ENCODE measurements at regions not wholly inside any gene's neighbourhood (a gene's known extent, or its start where the extent isn't known, plus 50 kb on each side); places are given as distances from the start of the nearest gene placed in this dataset.

- no peak overlapping the region for H3K4me2 ChIP-seq
- BruUV-seq (replicated peaks) = no TSS peak
- H3K9me2 ChIP-seq (ENCODE audit: insufficient read depth) = no peaks in the 10 kb centered on the region
- H4K20me1 ChIP-seq (ENCODE audit: insufficient read depth) = no peaks in the 10 kb centered on the region
- CTCF ChIA-PET = no interaction called here
- no peaks in the 10 kb centered on the region for H3K9me3 ChIP-seq (ENCODE audit: insufficient read depth, low read depth)
- intact Hi-C loops (cut with micrococcal nuclease; ENCODE audit: unreplicated experiment) = no loop called here
- POLR2A ChIA-PET (ENCODE audit: unreplicated experiment) = no interaction called here
- no peaks in the 10 kb centered on the region for H3F3A ChIP-seq (ENCODE audit: insufficient read depth, low read depth)
- H3K27me3 ChIP-seq (ENCODE audit: insufficient read depth, low read depth) = no peaks in the 10 kb centered on the region
- H2AFZ ChIP-seq = no peak overlapping the region
- no peaks in the 10 kb centered on the region for H3K36me3 ChIP-seq (ENCODE audit: low read depth)
- no peak for DNase-seq
- TF ChIP-seq EZH2 (IDR thresholded peaks at IDR 0.05; ENCODE audit: low read depth) (no peak), CTCF (conservative IDR thresholded peaks at IDR 0.05) (no peak)
- H3K27ac ChIP-seq = no peak overlapping the region
- no peaks in the 10 kb centered on the region for H3K4me1 ChIP-seq (replicated peaks; ENCODE audit: insufficient read depth)
- no peaks in the 10 kb centered on the region for H3K79me2 ChIP-seq (ENCODE audit: low read depth)
- H3K4me3 ChIP-seq = no peak overlapping the region
These were observed 872.9 kb upstream of the PCDH10 start for GRCh38 chr4:132276185-132276584.

GRCh38 chr4:132276989-132277388, 872.1 kb upstream of the PCDH10 start:
- Histone ChIP-seq H3F3A (ENCODE audit: insufficient read depth, low read depth) (no peaks in the 10 kb centered on the region), H3K9me3 (ENCODE audit: insufficient read depth, low read depth) (no peaks in the 10 kb centered on the region), H3K9me2 (ENCODE audit: insufficient read depth) (no peaks in the 10 kb centered on the region), H3K36me3 (ENCODE audit: low read depth) (no peaks in the 10 kb centered on the region), H4K20me1 (ENCODE audit: insufficient read depth) (no peaks in the 10 kb centered on the region), H3K27me3 (ENCODE audit: insufficient read depth, low read depth) (no peaks in the 10 kb centered on the region), H3K27ac (no peak overlapping the region), H3K4me3 (no peak overlapping the region), H3K4me2 (no peak overlapping the region), H3K79me2 (ENCODE audit: low read depth) (no peaks in the 10 kb centered on the region), H3K4me1 (replicated peaks; ENCODE audit: insufficient read depth) (no peaks in the 10 kb centered on the region), H2AFZ (no peak overlapping the region)
- intact Hi-C loops (cut with micrococcal nuclease; ENCODE audit: unreplicated experiment) = no loop called here
- BruUV-seq (replicated peaks) = no TSS peak
- ChIA-PET POLR2A (ENCODE audit: unreplicated experiment) (no interaction called here), CTCF (no interaction called here)
- no peak for DNase-seq
- TF ChIP-seq EZH2 (IDR thresholded peaks at IDR 0.05; ENCODE audit: low read depth) (no peak), CTCF (conservative IDR thresholded peaks at IDR 0.05) (no peak)

- Histone ChIP-seq H3K9me2 (ENCODE audit: insufficient read depth) (no peaks in the 10 kb centered on the region), H2AFZ (no peak overlapping the region), H3K27me3 (ENCODE audit: insufficient read depth, low read depth) (no peaks in the 10 kb centered on the region), H3K9me3 (ENCODE audit: insufficient read depth, low read depth) (no peaks in the 10 kb centered on the region), H3K4me1 (replicated peaks; ENCODE audit: insufficient read depth) (no peaks in the 10 kb centered on the region), H3K79me2 (ENCODE audit: low read depth) (no peaks in the 10 kb centered on the region), H3K27ac (no peak overlapping the region), H4K20me1 (ENCODE audit: insufficient read depth) (no peaks in the 10 kb centered on the region), H3K4me3 (no peak overlapping the region), H3F3A (ENCODE audit: insufficient read depth, low read depth) (no peaks in the 10 kb centered on the region), H3K36me3 (ENCODE audit: low read depth) (no peaks in the 10 kb centered on the region), H3K4me2 (no peak overlapping the region)
- ChIA-PET POLR2A (ENCODE audit: unreplicated experiment) (interaction anchor here (0.6 kb wide), 1 partner anchor 46 kb away, joined by 5 read pairs; no protein-coding TSS in a partner anchor), CTCF (no interaction called here)
- TF ChIP-seq CTCF (conservative IDR thresholded peaks at IDR 0.05) = no peak
- TF ChIP-seq EZH2 (IDR thresholded peaks at IDR 0.05; ENCODE audit: low read depth) = no peak
- no peak for DNase-seq
- BruUV-seq (replicated peaks) = no TSS peak
- intact Hi-C loops (cut with micrococcal nuclease; ENCODE audit: unreplicated experiment) = no loop called here
These were observed 867.4 kb upstream of the PCDH10 start for GRCh38 chr4:132281733-132282132.

Data from PC-9 (cell line).